ENCODE measurements at regions not wholly inside any gene's neighbourhood (a gene's known extent, or its start where the extent isn't known, plus 50 kb on each side); places are given as distances from the start of the nearest gene placed in this dataset.

GRCh38 chr12:65682112-65682511 lies 142.2 kb upstream of the HMGA2 start:
- TF ChIP-seq CEBPB (IDR thresholded peaks at IDR 0.05), result no peak
- TF ChIP-seq ZBTB7A (IDR thresholded peaks at IDR 0.05; ENCODE audit: low read depth), result no peak
- no peak for TF ChIP-seq FOXM1 (IDR thresholded peaks at IDR 0.05; ENCODE audit: borderline replicate concordance, low read depth)
- no peak for TF ChIP-seq REST (IDR thresholded peaks at IDR 0.05; ENCODE audit: low read depth)
- no peak for TF ChIP-seq YY1 (IDR thresholded peaks at IDR 0.05; ENCODE audit: low read depth)
- TF ChIP-seq MAX (IDR thresholded peaks at IDR 0.05), result no peak

GRCh38 chr12:65684906-65685305 lies 139.4 kb upstream of the HMGA2 start:
- TF ChIP-seq CREB1 (IDR thresholded peaks at IDR 0.05; ENCODE audit: low read depth), result no peak
- TF ChIP-seq ZBTB7A (IDR thresholded peaks at IDR 0.05; ENCODE audit: low read depth), result no peak
- TF ChIP-seq TCF12 (IDR thresholded peaks at IDR 0.05; ENCODE audit: low read depth), result no peak
- TF ChIP-seq FOXM1 (IDR thresholded peaks at IDR 0.05; ENCODE audit: borderline replicate concordance, low read depth), result no peak
- TF ChIP-seq NFIC (IDR thresholded peaks at IDR 0.05), result no peak
- TF ChIP-seq CEBPB (IDR thresholded peaks at IDR 0.05), result no peak
- TF ChIP-seq TEAD4 (IDR thresholded peaks at IDR 0.05), result no peak
- no peak for TF ChIP-seq USF1 (IDR thresholded peaks at IDR 0.05)
- no peak for TF ChIP-seq EGR1 (IDR thresholded peaks at IDR 0.05)
- TF ChIP-seq MAX (IDR thresholded peaks at IDR 0.05), result no peak
- TF ChIP-seq EP300 (IDR thresholded peaks at IDR 0.05; ENCODE audit: borderline replicate concordance), result no peak
- TF ChIP-seq TAF1 (IDR thresholded peaks at IDR 0.05; ENCODE audit: low read depth), result no peak
- TF ChIP-seq REST (IDR thresholded peaks at IDR 0.05; ENCODE audit: low read depth), result no peak

GRCh38 chr12:65685514-65685913 lies 138.8 kb upstream of the HMGA2 start:
- TF ChIP-seq ZBTB7A (IDR thresholded peaks at IDR 0.05; ENCODE audit: low read depth) (no peak), RAD21 (IDR thresholded peaks at IDR 0.05; ENCODE audit: low read depth) (peak; percentile 91), TEAD4 (IDR thresholded peaks at IDR 0.05) (0 out of 2 replicates have a peak, but pooled peaks have one; percentile 17)

- TF ChIP-seq CREB1 (IDR thresholded peaks at IDR 0.05; ENCODE audit: low read depth) (no peak), YY1 (IDR thresholded peaks at IDR 0.05; ENCODE audit: low read depth) (no peak), USF1 (IDR thresholded peaks at IDR 0.05) (no peak), REST (IDR thresholded peaks at IDR 0.05; ENCODE audit: low read depth) (no peak), TAF1 (IDR thresholded peaks at IDR 0.05; ENCODE audit: low read depth) (no peak), TEAD4 (IDR thresholded peaks at IDR 0.05) (no peak), FOXM1 (IDR thresholded peaks at IDR 0.05; ENCODE audit: borderline replicate concordance, low read depth) (no peak), MAX (IDR thresholded peaks at IDR 0.05) (no peak), NFIC (IDR thresholded peaks at IDR 0.05) (no peak), EP300 (IDR thresholded peaks at IDR 0.05; ENCODE audit: borderline replicate concordance) (no peak), EGR1 (IDR thresholded peaks at IDR 0.05) (no peak), TCF12 (IDR thresholded peaks at IDR 0.05; ENCODE audit: low read depth) (no peak), CEBPB (IDR thresholded peaks at IDR 0.05) (no peak)
Measured at GRCh38 chr12:65689508-65689907, 134.8 kb upstream of the HMGA2 start.

GRCh38 chr12:65690477-65690876 lies 133.8 kb upstream of the HMGA2 start:
- no peak for TF ChIP-seq ZBTB7A (IDR thresholded peaks at IDR 0.05; ENCODE audit: low read depth)

Measured in Ishikawa (cell line).